Nucleus accumbens (tissue), 56 donors: ENCODE measurements at regions not wholly inside any gene's neighbourhood (a gene's known extent, or its start where the extent isn't known, plus 50 kb on each side); places are given as distances from the start of the nearest gene placed in this dataset.

Experiments
- DNase-seq, 56 donors: peaks; one replicate each; lab custom pipeline; 2025; lab: John Stamatoyannopoulos, UW

- no peak for DNase-seq
These were observed 235.9 kb downstream of the TFAP2C start for GRCh38 chr20:56865055-56865454.

GRCh38 chr20:56867128-56867527 is 238.0 kb downstream of the TFAP2C start:
- DNase-seq, result no peak

- no peak for DNase-seq
These were observed 239.6 kb downstream of the TFAP2C start for GRCh38 chr20:56868746-56869145.

GRCh38 chr20:56870271-56870670 is 241.2 kb downstream of the TFAP2C start:
- DNase-seq, result no peak

- no peak for DNase-seq
These were observed 242.6 kb downstream of the TFAP2C start for GRCh38 chr20:56871691-56872090.

- no peak for DNase-seq
These were observed 243.7 kb downstream of the TFAP2C start for GRCh38 chr20:56872620-56873458.

- DNase-seq, result no peak
These were observed 244.7 kb downstream of the TFAP2C start for GRCh38 chr20:56873836-56874235.

GRCh38 chr20:56875052-56875659 is 246.1 kb downstream of the TFAP2C start:
- no peak for DNase-seq

GRCh38 chr20:56875803-56876202 is 246.7 kb downstream of the TFAP2C start:
- DNase-seq, result no peak

GRCh38 chr20:56885521-56885920 is 256.4 kb downstream of the TFAP2C start:
- DNase-seq, result no peak

GRCh38 chr20:56890011-56890410 is 260.9 kb downstream of the TFAP2C start:
- DNase-seq, result no peak

- no peak for DNase-seq
These were observed 264.3 kb downstream of the TFAP2C start for GRCh38 chr20:56893226-56893917.

- no peak for DNase-seq
These were observed 267.3 kb downstream of the TFAP2C start for GRCh38 chr20:56896447-56896846.

- DNase-seq, result no peak
These were observed 268.3 kb downstream of the TFAP2C start for GRCh38 chr20:56897318-56897957.

GRCh38 chr20:56897958-56898349 is 268.8 kb downstream of the TFAP2C start:
- no peak for DNase-seq

- no peak for DNase-seq
These were observed 270.4 kb downstream of the TFAP2C start for GRCh38 chr20:56899506-56899905.

GRCh38 chr20:56900252-56900651 is 271.1 kb downstream of the TFAP2C start:
- no peak for DNase-seq

- no peak for DNase-seq
These were observed 274.3 kb downstream of the TFAP2C start for GRCh38 chr20:56903421-56903820.

- DNase-seq, result no peak
These were observed 274.8 kb downstream of the TFAP2C start for GRCh38 chr20:56903858-56904257.

- DNase-seq, result no peak
These were observed 281.0 kb downstream of the TFAP2C start for GRCh38 chr20:56909918-56910714.
